ENCODE measurements at regions not wholly inside any gene's neighbourhood (a gene's known extent, or its start where the extent isn't known, plus 50 kb on each side); places are given as distances from the start of the nearest gene placed in this dataset.

DNA sequence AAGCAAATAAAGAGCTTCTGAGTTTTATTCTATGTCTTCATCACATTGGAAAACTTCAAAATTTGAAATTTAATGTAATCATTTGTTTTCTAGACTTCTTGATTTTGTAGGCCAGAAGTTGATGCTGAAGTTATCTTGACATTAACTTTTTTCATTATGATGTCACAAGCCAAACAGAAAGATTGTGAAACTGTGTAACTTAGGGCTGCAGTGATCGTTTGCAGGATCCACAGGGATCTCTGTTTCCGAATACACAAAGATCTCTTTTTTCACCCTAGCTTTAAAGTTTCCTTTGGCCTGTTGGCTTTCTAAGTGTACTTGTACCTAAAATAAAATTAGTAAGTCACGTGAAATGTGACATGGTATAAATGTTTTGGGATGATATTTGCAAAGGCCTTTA is 594.9 kb upstream of the CDH2 start:
- H3K9ac ChIP-seq: no peak overlapping the region
- no peaks in the 10 kb centered on the region for H3K36me3 ChIP-seq
- DNase-seq (ENCODE audit: low spot score): no peak
- H2AFZ ChIP-seq (replicated peaks): peak overlapping the region; percentile 26
- no peak overlapping the region for H3K27ac ChIP-seq
- TF ChIP-seq, protein P1, sequence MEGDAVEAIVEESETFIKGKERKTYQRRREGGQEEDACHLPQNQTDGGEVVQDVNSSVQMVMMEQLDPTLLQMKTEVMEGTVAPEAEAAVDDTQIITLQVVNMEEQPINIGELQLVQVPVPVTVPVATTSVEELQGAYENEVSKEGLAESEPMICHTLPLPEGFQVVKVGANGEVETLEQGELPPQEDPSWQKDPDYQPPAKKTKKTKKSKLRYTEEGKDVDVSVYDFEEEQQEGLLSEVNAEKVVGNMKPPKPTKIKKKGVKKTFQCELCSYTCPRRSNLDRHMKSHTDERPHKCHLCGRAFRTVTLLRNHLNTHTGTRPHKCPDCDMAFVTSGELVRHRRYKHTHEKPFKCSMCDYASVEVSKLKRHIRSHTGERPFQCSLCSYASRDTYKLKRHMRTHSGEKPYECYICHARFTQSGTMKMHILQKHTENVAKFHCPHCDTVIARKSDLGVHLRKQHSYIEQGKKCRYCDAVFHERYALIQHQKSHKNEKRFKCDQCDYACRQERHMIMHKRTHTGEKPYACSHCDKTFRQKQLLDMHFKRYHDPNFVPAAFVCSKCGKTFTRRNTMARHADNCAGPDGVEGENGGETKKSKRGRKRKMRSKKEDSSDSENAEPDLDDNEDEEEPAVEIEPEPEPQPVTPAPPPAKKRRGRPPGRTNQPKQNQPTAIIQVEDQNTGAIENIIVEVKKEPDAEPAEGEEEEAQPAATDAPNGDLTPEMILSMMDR (IDR thresholded peaks at IDR 0.05): no peak
- no peak for TF ChIP-seq EZH2phosphoT487 (IDR thresholded peaks at IDR 0.05)
- TF ChIP-seq EZH2 (IDR thresholded peaks at IDR 0.05): no peak
- Mint-ChIP-seq H3K27me3 (ENCODE audit: insufficient read depth, low read depth) (no peaks in the 10 kb centered on the region), H3K4me3 (no peak overlapping the region), H3K36me3 (no peaks in the 10 kb centered on the region), H3K9me3 (no peaks in the 10 kb centered on the region), H3K27ac (no peak overlapping the region), H3K4me1 (no peaks in the 10 kb centered on the region)
- no peaks in the 10 kb centered on the region for H3K9me3 ChIP-seq (ENCODE audit: low read depth)
- H3K4me3 ChIP-seq: no peak overlapping the region
- no peaks in the 10 kb centered on the region for H4K20me1 ChIP-seq (ENCODE audit: low read depth)
- H3K27me3 ChIP-seq: no peaks in the 10 kb centered on the region
- no peaks in the 10 kb centered on the region for H3K4me1 ChIP-seq
- H3F3A ChIP-seq (ENCODE audit: low read depth): no peaks in the 10 kb centered on the region
- H3K4me2 ChIP-seq: no peak overlapping the region
- no peaks in the 10 kb centered on the region for H3K79me2 ChIP-seq (ENCODE audit: low read depth)

DNA sequence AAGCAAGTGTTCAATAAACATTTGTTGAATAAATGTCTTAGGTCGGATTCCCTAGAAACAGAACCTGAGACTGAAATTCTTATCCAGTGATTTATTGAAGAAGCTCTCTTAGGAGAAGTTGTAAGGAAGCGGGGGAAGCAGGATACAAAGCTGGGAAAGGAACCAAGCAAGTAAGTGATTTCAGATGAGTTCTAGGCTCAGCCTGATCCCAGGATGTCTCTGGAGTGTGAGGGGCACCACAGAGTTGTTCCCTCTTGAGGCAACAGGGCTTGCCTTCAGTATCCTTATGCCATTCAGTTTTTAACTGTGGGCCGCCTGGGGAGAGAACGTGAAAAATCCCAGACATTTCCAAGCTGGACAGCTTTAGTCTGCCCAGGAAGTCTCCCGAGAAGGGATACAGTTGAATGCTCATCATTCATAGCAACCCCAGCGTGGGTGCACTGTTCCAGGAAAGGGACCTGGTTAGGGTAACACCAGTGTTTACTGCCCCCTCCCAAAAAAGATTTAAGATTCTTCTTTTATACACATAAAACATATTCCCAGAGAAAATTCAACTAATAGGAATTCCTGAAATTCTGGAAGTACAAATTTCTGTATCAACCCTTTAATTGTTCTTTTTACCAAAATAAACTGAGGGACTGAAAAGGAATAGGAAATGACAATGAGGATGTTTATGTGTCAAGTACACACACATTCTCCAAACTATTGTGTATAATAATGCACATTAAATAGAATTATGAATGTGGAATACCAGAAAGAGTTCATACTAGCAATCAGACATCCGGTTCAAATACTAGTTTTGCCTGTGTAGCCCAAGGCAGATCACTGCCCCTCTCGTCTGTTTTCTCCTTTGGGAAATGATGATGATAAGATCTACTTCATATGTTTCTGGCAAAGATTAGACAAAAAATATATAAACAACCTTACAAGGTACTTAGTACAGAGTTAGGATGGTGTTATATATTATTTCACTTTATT is 592.1 kb upstream of the CDH2 start:
- TF ChIP-seq, protein P1 (IDR thresholded peaks at IDR 0.05): no peak
- TF ChIP-seq EZH2 (IDR thresholded peaks at IDR 0.05): no peak
- no peak for TF ChIP-seq EZH2phosphoT487 (IDR thresholded peaks at IDR 0.05)
- no peaks in the 10 kb centered on the region for H4K20me1 ChIP-seq (ENCODE audit: low read depth)
- H2AFZ ChIP-seq (replicated peaks): no peak overlapping the region
- H3K4me1 Mint-ChIP-seq: peaks cover 2% of the 10 kb centered on the region
- H3K4me3 Mint-ChIP-seq: no peak overlapping the region
- H3K27ac Mint-ChIP-seq: no peak overlapping the region
- no peaks in the 10 kb centered on the region for H3K79me2 ChIP-seq (ENCODE audit: low read depth)
- H3K27ac ChIP-seq: no peak overlapping the region
- no peaks in the 10 kb centered on the region for H3F3A ChIP-seq (ENCODE audit: low read depth)
- peaks cover 2% of the 10 kb centered on the region for H3K27me3 Mint-ChIP-seq (ENCODE audit: insufficient read depth, low read depth)
- H3K9me3 Mint-ChIP-seq: no peaks in the 10 kb centered on the region
- H3K27me3 ChIP-seq: no peaks in the 10 kb centered on the region
- no peaks in the 10 kb centered on the region for H3K4me1 ChIP-seq
- H3K9ac ChIP-seq: no peak overlapping the region
- no peaks in the 10 kb centered on the region for H3K9me3 ChIP-seq (ENCODE audit: low read depth)
- H3K4me2 ChIP-seq: no peak overlapping the region
- H3K36me3 Mint-ChIP-seq: no peaks in the 10 kb centered on the region
- no peak for DNase-seq (ENCODE audit: low spot score)
- no peaks in the 10 kb centered on the region for H3K36me3 ChIP-seq
- H3K4me3 ChIP-seq: no peak overlapping the region

DNA sequence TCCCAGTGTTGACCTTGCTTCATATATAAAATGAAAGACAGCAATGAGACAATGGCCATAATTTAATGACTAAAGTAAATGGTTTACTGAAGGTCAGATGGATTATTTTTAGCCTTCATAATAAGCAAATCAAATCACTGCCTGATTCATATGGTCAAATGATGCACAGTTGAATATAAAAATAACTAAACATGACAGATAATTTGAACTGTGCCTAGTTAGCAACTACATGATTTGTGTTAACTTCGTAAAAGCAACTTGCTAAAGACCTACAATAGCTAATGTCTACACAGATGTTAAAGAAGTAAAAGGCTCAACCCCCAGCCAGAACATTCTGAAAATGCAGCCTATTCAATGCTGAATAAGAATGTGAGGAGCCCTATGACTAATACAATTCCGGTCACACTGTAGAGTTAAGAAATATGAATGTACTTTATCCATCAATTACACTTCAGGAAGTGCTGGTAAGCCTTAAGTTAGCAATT is 590.8 kb upstream of the CDH2 start:
- H3K79me2 ChIP-seq (ENCODE audit: low read depth): no peaks in the 10 kb centered on the region
- no peaks in the 10 kb centered on the region for H3K36me3 ChIP-seq
- peaks cover 2% of the 10 kb centered on the region for H3K27me3 Mint-ChIP-seq (ENCODE audit: insufficient read depth, low read depth)
- no peak overlapping the region for H3K27ac ChIP-seq
- H3K4me2 ChIP-seq: no peak overlapping the region
- no peaks in the 10 kb centered on the region for H3F3A ChIP-seq (ENCODE audit: low read depth)
- no peak overlapping the region for H2AFZ ChIP-seq (replicated peaks)
- no peak overlapping the region for H3K9ac ChIP-seq
- no peaks in the 10 kb centered on the region for H3K9me3 ChIP-seq (ENCODE audit: low read depth)
- H3K36me3 Mint-ChIP-seq: no peaks in the 10 kb centered on the region
- TF ChIP-seq EZH2 (IDR thresholded peaks at IDR 0.05) (no peak), EZH2phosphoT487 (IDR thresholded peaks at IDR 0.05) (no peak)
- TF ChIP-seq, protein P1 (IDR thresholded peaks at IDR 0.05): no peak
- H3K27ac Mint-ChIP-seq: no peak overlapping the region
- H3K4me1 Mint-ChIP-seq: peaks cover 5% of the 10 kb centered on the region
- no peak for DNase-seq (ENCODE audit: low spot score)
- H3K4me3 Mint-ChIP-seq: no peak overlapping the region
- H3K9me3 Mint-ChIP-seq: no peaks in the 10 kb centered on the region
- H3K27me3 ChIP-seq: no peaks in the 10 kb centered on the region
- H4K20me1 ChIP-seq (ENCODE audit: low read depth): no peaks in the 10 kb centered on the region
- no peak overlapping the region for H3K4me3 ChIP-seq
- H3K4me1 ChIP-seq: no peaks in the 10 kb centered on the region
